Kidney (tissue), 13 donors: ENCODE measurements at regions not wholly inside any gene's neighbourhood (a gene's known extent, or its start where the extent isn't known, plus 50 kb on each side); places are given as distances from the start of the nearest gene placed in this dataset.

Source experiments
- DNase-seq, 5 donors: peaks; one replicate each; pipeline ENCODE4 v3.0.0-alpha.2; 2013 to 2020
- FAIRE-seq: peaks from 2 replicates; lab custom pipeline; 2012; peaks lifted over from hg19 to GRCh38; lab: Jason Lieb, UNC
- H3K27ac ChIP-seq, 2 donors: one replicate each; pipeline ENCODE4 v1.7.0; 2013; ENCODE audit warnings: low read depth in 2 of 2, low read length in 2 of 2, inconsistent platforms in 1 of 2
- H3K27me3 ChIP-seq: one replicate; pipeline ENCODE4 v1.7.1; 2013; ENCODE audit warnings: low read length, inconsistent platforms; ENCODE audit not compliant: control insufficient read depth, insufficient read depth
- H3K36me3 ChIP-seq, 3 donors: one replicate each; pipeline versions ENCODE4 v1.7.0 to v1.7.1; 2013; ENCODE audit warnings: low read length in 3 of 3, control low read depth in 1 of 3, inconsistent platforms in 1 of 3; ENCODE audit not compliant: insufficient read depth in 3 of 3, control insufficient read depth in 2 of 3
- H3K4me1 ChIP-seq, 3 donors: one replicate each; pipeline versions ENCODE4 v1.7.0 to v1.7.1; 2013; ENCODE audit warnings: low read length in 3 of 3, inconsistent platforms in 1 of 3, low read depth in 1 of 3; ENCODE audit not compliant: control insufficient read depth in 2 of 3, insufficient read depth in 2 of 3
- H3K4me3 ChIP-seq, 3 donors: one replicate each; pipeline versions ENCODE4 v1.7.0 to v1.8.1; 2013; ENCODE audit warnings: low read length in 3 of 3, control low read depth in 1 of 3, inconsistent platforms in 1 of 3
- H3K9ac ChIP-seq, 3 donors: one replicate each; pipeline versions ENCODE4 v1.7.0 to v1.7.1; 2013; ENCODE audit warnings: low read length in 3 of 3, control low read depth in 1 of 3, inconsistent platforms in 1 of 3
- H3K9me3 ChIP-seq, 3 donors: one replicate each; pipeline versions ENCODE4 v1.7.0 to v1.7.1; 2013; ENCODE audit warnings: low read length in 3 of 3, control low read depth in 1 of 3, inconsistent platforms in 1 of 3; ENCODE audit not compliant: control insufficient read depth in 2 of 3, insufficient read depth in 1 of 3
- intact Hi-C: fragments of 100-400 bp; cut with DNase I; formaldehyde crosslinking; loops from one replicate; pipeline ENCODE4 v1.11.1; 2022
- TF ChIP-seq, protein P1 (sequence below): IDR thresholded peaks from 3 replicates; pipeline ENCODE4 v1.5.1; 2012; ENCODE audit warnings: mild to moderate bottlenecking, moderate library complexity, borderline replicate concordance; ENCODE audit not compliant: insufficient read depth; ENCODE audit errors: extremely low read depth
- donor health status: control.
- donor health status: control.
- donor health status: control.
- donor health status: control.
- donor health status: control.
- donor health status: DM: yes; HTN: yes; CAD: no.
- donor health status: Normal renal cell carcinoma (clear cell type).

DNA sequence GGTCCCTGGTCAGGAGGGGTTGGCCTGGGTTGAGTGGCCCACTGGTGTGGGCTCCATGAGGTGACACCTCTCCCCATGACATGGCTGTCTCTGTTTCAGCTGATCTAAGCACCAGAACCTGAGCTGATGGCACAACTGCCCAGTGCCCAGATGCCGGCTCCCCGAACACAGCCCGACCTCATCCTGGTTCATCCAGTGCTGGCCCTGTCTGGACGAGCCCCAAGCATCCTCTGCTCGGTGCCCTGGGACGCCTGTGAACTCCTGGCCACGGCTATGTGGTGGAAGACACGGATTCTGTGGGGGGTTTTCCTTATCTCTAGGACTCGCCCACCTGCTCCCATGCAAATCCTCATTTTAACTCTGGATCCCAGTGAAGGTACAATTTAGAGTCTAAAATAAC lies 389.2 kb downstream of the SHANK2 start:
- no peaks in the 10 kb centered on the region for H3K27me3 ChIP-seq
- H3K27ac ChIP-seq: no peak overlapping the region
- H3K4me1 ChIP-seq: no peaks in the 10 kb centered on the region
- H3K9ac ChIP-seq: no peak overlapping the region
- DNase-seq (peak in 1 of 5 donors; percentile 51), FAIRE-seq (no peak)
- H3K4me3 ChIP-seq: no peak overlapping the region
- TF ChIP-seq, protein P1, sequence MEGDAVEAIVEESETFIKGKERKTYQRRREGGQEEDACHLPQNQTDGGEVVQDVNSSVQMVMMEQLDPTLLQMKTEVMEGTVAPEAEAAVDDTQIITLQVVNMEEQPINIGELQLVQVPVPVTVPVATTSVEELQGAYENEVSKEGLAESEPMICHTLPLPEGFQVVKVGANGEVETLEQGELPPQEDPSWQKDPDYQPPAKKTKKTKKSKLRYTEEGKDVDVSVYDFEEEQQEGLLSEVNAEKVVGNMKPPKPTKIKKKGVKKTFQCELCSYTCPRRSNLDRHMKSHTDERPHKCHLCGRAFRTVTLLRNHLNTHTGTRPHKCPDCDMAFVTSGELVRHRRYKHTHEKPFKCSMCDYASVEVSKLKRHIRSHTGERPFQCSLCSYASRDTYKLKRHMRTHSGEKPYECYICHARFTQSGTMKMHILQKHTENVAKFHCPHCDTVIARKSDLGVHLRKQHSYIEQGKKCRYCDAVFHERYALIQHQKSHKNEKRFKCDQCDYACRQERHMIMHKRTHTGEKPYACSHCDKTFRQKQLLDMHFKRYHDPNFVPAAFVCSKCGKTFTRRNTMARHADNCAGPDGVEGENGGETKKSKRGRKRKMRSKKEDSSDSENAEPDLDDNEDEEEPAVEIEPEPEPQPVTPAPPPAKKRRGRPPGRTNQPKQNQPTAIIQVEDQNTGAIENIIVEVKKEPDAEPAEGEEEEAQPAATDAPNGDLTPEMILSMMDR: no peak
- intact Hi-C loops: no loop called here
- H3K9me3 ChIP-seq: no peaks in the 10 kb centered on the region
- no peaks in the 10 kb centered on the region for H3K36me3 ChIP-seq

DNA sequence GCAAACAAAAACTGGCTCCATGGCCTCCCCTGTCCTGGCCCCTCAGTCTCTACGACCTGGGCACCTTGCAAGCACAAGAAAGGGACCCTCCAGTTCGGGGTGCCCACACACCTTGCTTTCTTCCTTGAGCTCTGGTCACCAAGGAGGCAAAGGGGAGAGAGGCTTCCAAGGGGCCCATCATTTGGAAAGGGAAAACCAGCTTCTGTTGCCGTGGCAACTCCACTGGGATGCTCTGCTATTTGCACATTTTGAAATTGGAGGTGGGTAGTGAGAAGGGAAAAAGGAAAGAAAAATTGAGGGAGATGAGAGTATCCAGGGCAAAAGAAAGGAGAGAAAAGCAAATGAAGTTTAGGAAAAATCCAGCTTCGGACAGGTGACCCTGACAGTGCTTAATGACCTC lies 388.4 kb downstream of the SHANK2 start:
- no peaks in the 10 kb centered on the region for H3K36me3 ChIP-seq
- H3K4me3 ChIP-seq: no peak overlapping the region
- TF ChIP-seq, protein P1: no peak
- no peaks in the 10 kb centered on the region for H3K4me1 ChIP-seq
- FAIRE-seq (no peak), DNase-seq (no peak)
- no peak overlapping the region for H3K27ac ChIP-seq
- no peaks in the 10 kb centered on the region for H3K9me3 ChIP-seq
- no peaks in the 10 kb centered on the region for H3K27me3 ChIP-seq
- H3K9ac ChIP-seq: no peak overlapping the region
- intact Hi-C loops: no loop called here

DNA sequence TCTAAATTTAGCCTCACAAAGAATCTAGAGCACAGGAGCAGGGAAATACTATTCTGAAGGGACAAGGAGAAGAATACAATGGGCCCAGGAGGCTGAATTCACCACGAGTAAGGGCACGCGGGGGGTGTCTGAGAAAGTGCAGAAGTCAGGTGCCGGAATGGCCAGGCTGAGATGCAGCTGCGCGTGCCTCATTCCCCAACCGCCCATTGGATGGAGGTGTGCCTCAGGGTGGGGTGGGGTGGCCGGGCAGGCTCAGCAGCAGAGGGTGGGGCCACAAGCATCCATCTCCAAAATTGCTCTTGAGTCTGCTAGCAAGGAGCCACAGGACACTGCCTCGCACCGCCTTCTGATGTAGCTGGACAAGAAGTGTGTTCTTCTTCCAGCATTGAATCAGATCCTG lies 387.0 kb downstream of the SHANK2 start:
- Histone ChIP-seq H3K4me1 (no peaks in the 10 kb centered on the region), H3K36me3 (no peaks in the 10 kb centered on the region), H3K27ac (no peak overlapping the region), H3K27me3 (no peaks in the 10 kb centered on the region), H3K9ac (no peak overlapping the region), H3K9me3 (no peaks in the 10 kb centered on the region), H3K4me3 (no peak overlapping the region)
- DNase-seq (peak in 1 of 5 donors; percentile 40), FAIRE-seq (no peak)
- intact Hi-C loops: no loop called here
- TF ChIP-seq, protein P1: no peak

DNA sequence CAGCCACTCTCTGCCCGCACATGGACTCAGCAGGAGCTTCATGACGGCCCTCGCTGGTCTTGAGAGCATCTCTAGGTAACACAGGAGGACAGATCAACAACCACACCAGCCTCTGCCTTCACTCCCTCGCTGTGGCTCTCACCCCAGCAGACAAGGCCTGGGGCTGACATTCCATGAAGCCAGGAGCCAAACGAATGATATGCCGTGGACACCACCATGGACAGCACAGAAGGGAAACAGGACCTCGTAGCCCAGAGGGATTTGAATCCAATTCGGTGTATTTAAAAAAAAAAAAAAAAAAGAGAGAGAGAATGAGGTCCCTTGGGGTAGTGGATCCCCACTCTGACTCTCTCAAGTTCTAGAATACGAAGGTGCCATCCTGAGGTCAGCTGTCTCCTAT lies 385.5 kb downstream of the SHANK2 start:
- TF ChIP-seq, protein P1: no peak
- DNase-seq (peak in 1 of 5 donors; percentile 31), FAIRE-seq (no peak)
- Histone ChIP-seq H3K36me3 (no peaks in the 10 kb centered on the region), H3K27me3 (no peaks in the 10 kb centered on the region), H3K4me3 (no peak overlapping the region), H3K4me1 (no peaks in the 10 kb centered on the region), H3K27ac (no peak overlapping the region), H3K9me3 (no peaks in the 10 kb centered on the region), H3K9ac (no peak overlapping the region)
- intact Hi-C loops: no loop called here
